GM03348 (cell line): ENCODE measurements at regions not wholly inside any gene's neighbourhood (a gene's known extent, or its start where the extent isn't known, plus 50 kb on each side); places are given as distances from the start of the nearest gene placed in this dataset.
"Not testable (repeated sequence)": the region's sequence is repeated elsewhere in the genome, so short reads cannot be mapped to it uniquely, and the experiment has no call there.

ENCODE experiments used
- DNase-seq: peaks from one replicate; pipeline ENCODE4 v3.0.0; 2012; ENCODE audit warnings: low spot score

GRCh38 chr1:67907467-67907866, 74.2 kb upstream of the GNG12 start:
- not testable (repeated sequence) for DNase-seq

DNA sequence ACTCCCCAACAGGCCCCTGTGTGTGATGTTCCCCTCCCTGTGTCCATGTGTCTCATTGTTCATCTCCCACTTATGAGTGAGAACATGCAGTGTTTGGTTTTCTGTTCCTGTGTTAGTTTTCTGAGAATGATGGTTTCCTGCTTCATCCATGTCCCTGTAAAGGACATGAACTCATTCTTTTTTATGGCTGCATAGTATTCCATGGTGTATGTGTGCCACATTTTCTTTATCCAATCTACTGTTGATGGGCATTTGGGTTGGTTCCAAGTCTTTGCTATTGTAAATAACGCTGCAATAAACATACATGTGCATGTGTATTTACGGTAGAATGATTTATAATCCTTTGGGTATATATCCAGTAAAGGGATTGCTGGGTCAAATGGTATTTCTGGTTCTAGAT, 72.7 kb upstream of the GNG12 start:
- not testable (repeated sequence) for DNase-seq

DNA sequence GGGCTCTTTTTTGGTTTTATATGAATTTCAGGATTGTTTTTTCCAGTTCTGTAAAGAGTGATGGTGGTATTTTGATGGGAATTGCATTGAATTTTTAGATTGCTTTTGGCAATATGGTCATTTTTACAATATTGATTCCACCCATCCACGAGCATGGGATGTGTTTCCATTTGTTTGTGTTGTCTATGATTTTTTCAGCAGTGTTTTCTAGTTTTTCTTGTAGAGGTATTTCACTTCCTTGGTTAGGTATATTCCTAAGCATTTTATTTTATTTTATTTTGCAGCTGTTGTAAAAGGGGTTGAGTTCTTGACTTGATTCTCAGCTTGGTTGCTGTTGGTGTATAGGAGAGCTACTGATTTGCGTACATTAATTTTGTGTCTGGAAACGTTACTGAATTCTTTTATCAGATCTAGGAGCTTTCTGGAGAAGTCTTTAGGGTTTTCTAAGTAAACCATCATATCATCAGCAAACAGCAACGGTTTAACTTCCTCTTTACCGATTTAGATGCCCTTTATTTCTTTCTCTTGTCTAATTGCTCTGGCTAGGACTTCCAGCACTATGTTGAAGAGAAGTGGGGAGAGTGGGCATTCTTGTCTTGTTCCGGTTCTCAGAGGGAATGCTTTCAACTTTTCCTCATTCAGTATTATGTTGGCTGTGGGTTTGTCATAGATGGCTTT, 69.4 kb upstream of the GNG12 start:
- not testable (repeated sequence) for DNase-seq

GRCh38 chr1:67898033-67898726, 64.9 kb upstream of the GNG12 start:
- DNase-seq = no peak

- no peak for DNase-seq
Measured at GRCh38 chr1:67897270-67897949, 64.1 kb upstream of the GNG12 start.

GRCh38 chr1:67896826-67897225, 63.6 kb upstream of the GNG12 start:
- no peak for DNase-seq

- DNase-seq = no peak
Measured at GRCh38 chr1:67894981-67895735, 61.9 kb upstream of the GNG12 start.

DNA sequence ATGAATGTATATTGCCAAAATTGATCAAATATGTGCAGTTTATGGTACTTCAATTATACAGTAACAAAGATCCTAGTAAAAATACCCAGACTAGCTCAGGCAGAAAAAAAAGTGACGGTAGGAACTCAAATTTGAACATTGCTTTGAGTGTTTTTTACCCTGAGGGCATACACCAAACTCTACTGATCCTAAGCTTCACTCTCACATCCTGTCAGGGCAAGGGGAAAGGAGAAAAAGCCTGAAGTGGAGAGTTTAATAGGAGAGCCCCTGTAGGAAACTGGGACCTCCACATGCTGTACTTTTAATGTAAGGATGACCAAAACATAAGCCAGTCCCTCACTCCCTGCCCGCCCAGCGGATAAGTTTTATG, 59.8 kb upstream of the GNG12 start:
- DNase-seq = no peak

GRCh38 chr1:67892476-67893125, 59.3 kb upstream of the GNG12 start:
- DNase-seq = no peak

DNA sequence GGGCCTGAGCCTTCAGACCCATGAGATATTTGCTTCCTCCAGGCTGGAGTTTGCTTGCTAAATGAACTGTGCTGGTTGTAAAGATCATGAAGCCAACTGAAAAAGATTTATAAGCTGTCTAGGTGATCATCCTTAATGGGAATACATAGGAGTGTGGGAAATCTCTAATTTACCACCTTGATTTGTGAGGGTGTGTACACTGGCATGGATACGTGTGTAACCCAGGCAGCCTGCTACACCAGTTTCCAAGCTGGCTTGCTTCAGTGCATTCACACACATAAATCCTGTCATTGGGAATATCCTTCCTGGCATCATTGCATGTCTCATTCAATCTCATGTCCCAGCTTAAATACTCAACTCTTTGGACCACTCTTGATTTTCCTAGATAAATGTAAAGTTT, 57.6 kb upstream of the GNG12 start:
- no peak for DNase-seq

- DNase-seq = peak; percentile 83
Measured at GRCh38 chr1:67889953-67890567, 56.8 kb upstream of the GNG12 start.

GRCh38 chr1:67889466-67889865, 56.2 kb upstream of the GNG12 start:
- no peak for DNase-seq

DNA sequence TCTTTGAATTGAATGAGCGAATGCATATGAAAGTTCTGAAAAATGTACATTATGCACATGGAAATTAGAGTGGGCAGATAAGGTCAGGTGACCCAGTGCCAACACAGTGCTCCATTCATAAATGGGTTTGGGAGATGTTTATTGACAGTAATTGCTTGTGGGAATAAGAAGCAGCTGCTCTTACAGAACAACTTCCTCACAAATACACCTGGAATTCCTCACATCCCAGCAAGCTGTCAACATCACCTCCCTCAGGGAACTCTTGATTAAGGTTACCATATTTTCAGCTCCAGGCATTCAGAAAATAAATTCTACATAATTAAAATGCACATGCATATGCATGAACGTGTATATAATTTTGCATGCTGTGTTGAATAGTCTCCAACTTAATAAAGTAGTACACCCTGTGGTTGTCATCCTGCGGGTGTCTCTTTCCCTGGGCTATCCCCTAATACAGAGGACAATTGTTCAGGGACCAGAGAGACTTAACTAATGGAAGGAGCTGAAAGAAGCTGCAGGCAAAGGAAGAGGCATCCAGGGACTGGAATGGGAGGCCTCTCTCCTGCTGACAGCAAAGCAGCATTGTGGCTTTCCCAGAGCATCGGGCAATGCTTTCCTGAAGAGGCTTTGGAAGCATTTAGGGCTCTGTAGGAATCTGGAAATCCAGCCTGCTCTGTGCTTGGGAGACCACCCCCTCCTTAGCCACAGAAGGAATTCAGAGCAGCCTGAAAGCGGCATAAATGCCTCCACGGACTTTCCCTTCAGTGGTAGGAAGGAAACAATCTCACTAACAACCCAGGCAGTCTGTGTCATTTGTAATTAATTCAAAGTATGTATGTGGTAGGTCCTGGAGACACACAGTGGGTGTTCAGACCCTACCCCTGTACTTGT, 55.2 kb upstream of the GNG12 start:
- DNase-seq = peak; percentile 46

- no peak for DNase-seq
Measured at GRCh38 chr1:67887146-67887545, 53.9 kb upstream of the GNG12 start.

GRCh38 chr1:67886076-67886475, 52.8 kb upstream of the GNG12 start:
- DNase-seq = no peak

DNA sequence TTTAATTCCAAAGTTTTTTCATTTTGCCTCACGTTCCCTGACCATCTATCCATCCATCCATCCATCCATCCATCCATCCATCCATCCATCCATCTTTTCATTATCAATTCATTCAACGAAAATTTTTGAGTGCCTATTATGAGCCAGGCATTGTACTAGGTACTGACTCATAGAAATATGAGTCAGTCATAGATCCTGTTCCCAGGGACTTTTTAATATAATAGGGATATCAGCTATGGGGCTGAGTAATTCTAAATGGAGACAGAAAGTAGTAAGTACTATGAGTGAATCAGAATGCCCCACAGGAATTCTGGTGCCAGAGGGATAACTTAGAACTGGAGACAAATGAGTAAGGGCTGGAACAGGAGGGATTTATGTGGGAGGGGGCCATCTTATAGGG, 49.8 kb upstream of the GNG12 start:
- DNase-seq = peak; percentile 48
